K562 (cell line): ENCODE measurements at regions not wholly inside any gene's neighbourhood (a gene's known extent, or its start where the extent isn't known, plus 50 kb on each side); places are given as distances from the start of the nearest gene placed in this dataset.

Source experiments
- GTF2F1 ChIP-seq: IDR thresholded peaks from 2 replicates; pipeline ENCODE4 v1.6.1; 2011; ENCODE audit warnings: low read depth, low read length, improper control_type of control experiment
- NCOA1 ChIP-seq: fragments of 450-650 bp; IDR thresholded peaks from 2 replicates; pipeline ENCODE4 v1.6.1; 2016; ENCODE audit warnings: low read depth
- RUNX1 ChIP-seq: sonication (generic); IDR thresholded peaks from 2 replicates; pipeline ENCODE4 v1.6.1; 2016; ENCODE audit warnings: antibody characterized with exemption, low read depth
- ZNF431 ChIP-seq: sonication (generic); formaldehyde crosslinking; IDR thresholded peaks from 2 replicates; pipeline ENCODE4 v1.8.0; 2022; ENCODE audit warnings: mild to moderate bottlenecking, missing genetic modification reagents

- no peak for TF ChIP-seq RUNX1
- TF ChIP-seq ZNF431 (CRISPR knock-in tag) = no peak
- no peak for TF ChIP-seq NCOA1
- no peak for TF ChIP-seq GTF2F1
Measured at GRCh38 chr15:31434588-31435260, 108.1 kb downstream of the KLF13 start.
